ENCODE measurements at regions not wholly inside any gene's neighbourhood (a gene's known extent, or its start where the extent isn't known, plus 50 kb on each side); places are given as distances from the start of the nearest gene placed in this dataset.

DNA sequence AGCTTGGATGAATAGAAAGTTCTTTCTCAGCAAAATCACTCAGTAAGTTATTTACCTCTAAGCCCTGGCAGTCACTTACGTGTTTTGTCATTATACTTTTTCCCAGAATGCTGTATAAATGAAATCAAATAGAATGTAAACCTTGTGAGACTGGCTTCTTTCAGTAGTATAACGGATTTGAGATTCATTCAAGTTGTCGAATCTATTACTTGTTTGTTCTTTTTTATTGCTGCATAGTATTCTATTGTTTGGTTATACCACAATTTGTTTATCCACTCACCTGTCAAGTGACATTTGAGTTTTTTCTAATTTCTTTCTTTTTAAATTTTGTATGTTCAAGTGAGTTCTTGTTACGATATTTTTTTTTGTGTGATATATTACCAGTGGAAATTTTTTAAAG, 381.6 kb downstream of the EDEM1 start:
- ATAC-seq = no peak
- Histone ChIP-seq H3K36me3 (replicated peaks in 1 of 2; ENCODE audit: control insufficient read depth in 1 of 2, insufficient read depth in 2 of 2, low read length in 2 of 2) (no peaks in the 10 kb centered on the region), H3K27me3 (ENCODE audit: control insufficient read depth in 1 of 2, insufficient read depth in 2 of 2, low read length in 2 of 2) (no peaks in the 10 kb centered on the region), H3K4me1 (ENCODE audit: insufficient read depth, low read length) (no peaks in the 10 kb centered on the region), H2AFZ (ENCODE audit: low read length) (no peak overlapping the region), H3K4me3 (replicated peaks in 1 of 3; ENCODE audit: insufficient read depth in 1 of 3, low read depth in 2 of 3, low read length in 3 of 3) (no peak overlapping the region), H4K20me1 (ENCODE audit: insufficient read depth, low read length) (no peaks in the 10 kb centered on the region), H3K27ac (ENCODE audit: extremely low read length, insufficient read depth, low read length) (no peak overlapping the region), H3K9ac (ENCODE audit: insufficient read depth, low read depth, low read length) (no peak overlapping the region), H3K4me2 (ENCODE audit: low read depth, low read length) (no peak overlapping the region), H3K79me2 (ENCODE audit: insufficient read depth, low read length) (no peaks in the 10 kb centered on the region), H3K9me3 (ENCODE audit: low read length) (no peaks in the 10 kb centered on the region)
- FAIRE-seq = no peak
- BruUV-seq (replicated peaks) = no TSS peak
- POLR2A ChIA-PET = no interaction called here
- in situ Hi-C loops (cut with HindIII; ENCODE audit: extremely low pct_ligation_motif_present, low pct_unique_long_range_greater_than_20kb) (no loop called here), intact Hi-C loops (cut with micrococcal nuclease; ENCODE audit: unreplicated experiment) (loop anchor here (10.0 kb wide), 1 partner anchor 1226 kb away; no protein-coding TSS in a partner anchor)
- DNase-seq (ENCODE audit: low spot score) = no peak
- CTCF ChIA-PET (ENCODE audit: low intra/inter-chr PET ratio, low total read pairs) = no interaction called here
- WGBS (ENCODE audit: low lambda C conversion rate) = 30% methylated on average over 4 of the region's 4 CpGs
- TF ChIP-seq PCBP2 (optimal IDR thresholded peaks at IDR 0.05; ENCODE audit: low read depth, low read length, poor library complexity, severe bottlenecking) (no peak), FOXA3 (CRISPR knock-in tag; IDR thresholded peaks at IDR 0.05) (no peak), STAG1 (CRISPR knock-in tag; IDR thresholded peaks at IDR 0.05) (no peak), TCF7 (IDR thresholded peaks at IDR 0.05; ENCODE audit: low read depth) (no peak), ESRRA (CRISPR knock-in tag; IDR thresholded peaks at IDR 0.05; ENCODE audit: low read depth) (no peak), FLYWCH1 (CRISPR knock-in tag; IDR thresholded peaks at IDR 0.05) (no peak), ZNF335 (CRISPR knock-in tag; IDR thresholded peaks at IDR 0.05) (no peak), ELF1 (CRISPR knock-in tag; IDR thresholded peaks at IDR 0.05) (no peak), ZNF333 (CRISPR knock-in tag; IDR thresholded peaks at IDR 0.05; ENCODE audit: borderline replicate concordance) (no peak), ZNF724P (CRISPR knock-in tag; IDR thresholded peaks at IDR 0.05; ENCODE audit: borderline replicate concordance) (no peak)
- TF ChIP-seq, protein P1, sequence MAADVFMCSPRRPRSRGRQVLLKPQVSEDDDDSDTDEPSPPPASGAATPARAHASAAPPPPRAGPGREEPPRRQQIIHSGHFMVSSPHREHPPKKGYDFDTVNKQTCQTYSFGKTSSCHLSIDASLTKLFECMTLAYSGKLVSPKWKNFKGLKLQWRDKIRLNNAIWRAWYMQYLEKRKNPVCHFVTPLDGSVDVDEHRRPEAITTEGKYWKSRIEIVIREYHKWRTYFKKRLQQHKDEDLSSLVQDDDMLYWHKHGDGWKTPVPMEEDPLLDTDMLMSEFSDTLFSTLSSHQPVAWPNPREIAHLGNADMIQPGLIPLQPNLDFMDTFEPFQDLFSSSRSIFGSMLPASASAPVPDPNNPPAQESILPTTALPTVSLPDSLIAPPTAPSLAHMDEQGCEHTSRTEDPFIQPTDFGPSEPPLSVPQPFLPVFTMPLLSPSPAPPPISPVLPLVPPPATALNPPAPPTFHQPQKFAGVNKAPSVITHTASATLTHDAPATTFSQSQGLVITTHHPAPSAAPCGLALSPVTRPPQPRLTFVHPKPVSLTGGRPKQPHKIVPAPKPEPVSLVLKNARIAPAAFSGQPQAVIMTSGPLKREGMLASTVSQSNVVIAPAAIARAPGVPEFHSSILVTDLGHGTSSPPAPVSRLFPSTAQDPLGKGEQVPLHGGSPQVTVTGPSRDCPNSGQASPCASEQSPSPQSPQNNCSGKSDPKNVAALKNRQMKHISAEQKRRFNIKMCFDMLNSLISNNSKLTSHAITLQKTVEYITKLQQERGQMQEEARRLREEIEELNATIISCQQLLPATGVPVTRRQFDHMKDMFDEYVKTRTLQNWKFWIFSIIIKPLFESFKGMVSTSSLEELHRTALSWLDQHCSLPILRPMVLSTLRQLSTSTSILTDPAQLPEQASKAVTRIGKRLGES (CRISPR knock-in tag; IDR thresholded peaks at IDR 0.05; ENCODE audit: borderline replicate concordance) = no peak
- TF ChIP-seq, protein P2, sequence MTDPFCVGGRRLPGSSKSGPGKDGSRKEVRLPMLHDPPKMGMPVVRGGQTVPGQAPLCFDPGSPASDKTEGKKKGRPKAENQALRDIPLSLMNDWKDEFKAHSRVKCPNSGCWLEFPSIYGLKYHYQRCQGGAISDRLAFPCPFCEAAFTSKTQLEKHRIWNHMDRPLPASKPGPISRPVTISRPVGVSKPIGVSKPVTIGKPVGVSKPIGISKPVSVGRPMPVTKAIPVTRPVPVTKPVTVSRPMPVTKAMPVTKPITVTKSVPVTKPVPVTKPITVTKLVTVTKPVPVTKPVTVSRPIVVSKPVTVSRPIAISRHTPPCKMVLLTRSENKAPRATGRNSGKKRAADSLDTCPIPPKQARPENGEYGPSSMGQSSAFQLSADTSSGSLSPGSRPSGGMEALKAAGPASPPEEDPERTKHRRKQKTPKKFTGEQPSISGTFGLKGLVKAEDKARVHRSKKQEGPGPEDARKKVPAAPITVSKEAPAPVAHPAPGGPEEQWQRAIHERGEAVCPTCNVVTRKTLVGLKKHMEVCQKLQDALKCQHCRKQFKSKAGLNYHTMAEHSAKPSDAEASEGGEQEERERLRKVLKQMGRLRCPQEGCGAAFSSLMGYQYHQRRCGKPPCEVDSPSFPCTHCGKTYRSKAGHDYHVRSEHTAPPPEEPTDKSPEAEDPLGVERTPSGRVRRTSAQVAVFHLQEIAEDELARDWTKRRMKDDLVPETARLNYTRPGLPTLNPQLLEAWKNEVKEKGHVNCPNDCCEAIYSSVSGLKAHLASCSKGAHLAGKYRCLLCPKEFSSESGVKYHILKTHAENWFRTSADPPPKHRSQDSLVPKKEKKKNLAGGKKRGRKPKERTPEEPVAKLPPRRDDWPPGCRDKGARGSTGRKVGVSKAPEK (CRISPR knock-in tag; IDR thresholded peaks at IDR 0.05; ENCODE audit: borderline replicate concordance) = no peak
- TF ChIP-seq, protein P3, sequence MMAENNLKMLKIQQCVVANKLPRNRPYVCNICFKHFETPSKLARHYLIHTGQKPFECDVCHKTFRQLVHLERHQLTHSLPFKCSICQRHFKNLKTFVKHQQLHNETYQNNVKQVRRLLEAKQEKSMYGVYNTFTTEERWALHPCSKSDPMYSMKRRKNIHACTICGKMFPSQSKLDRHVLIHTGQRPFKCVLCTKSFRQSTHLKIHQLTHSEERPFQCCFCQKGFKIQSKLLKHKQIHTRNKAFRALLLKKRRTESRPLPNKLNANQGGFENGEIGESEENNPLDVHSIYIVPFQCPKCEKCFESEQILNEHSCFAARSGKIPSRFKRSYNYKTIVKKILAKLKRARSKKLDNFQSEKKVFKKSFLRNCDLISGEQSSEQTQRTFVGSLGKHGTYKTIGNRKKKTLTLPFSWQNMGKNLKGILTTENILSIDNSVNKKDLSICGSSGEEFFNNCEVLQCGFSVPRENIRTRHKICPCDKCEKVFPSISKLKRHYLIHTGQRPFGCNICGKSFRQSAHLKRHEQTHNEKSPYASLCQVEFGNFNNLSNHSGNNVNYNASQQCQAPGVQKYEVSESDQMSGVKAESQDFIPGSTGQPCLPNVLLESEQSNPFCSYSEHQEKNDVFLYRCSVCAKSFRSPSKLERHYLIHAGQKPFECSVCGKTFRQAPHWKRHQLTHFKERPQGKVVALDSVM (CRISPR knock-in tag; IDR thresholded peaks at IDR 0.05) = no peak
- TF ChIP-seq, protein P4, sequence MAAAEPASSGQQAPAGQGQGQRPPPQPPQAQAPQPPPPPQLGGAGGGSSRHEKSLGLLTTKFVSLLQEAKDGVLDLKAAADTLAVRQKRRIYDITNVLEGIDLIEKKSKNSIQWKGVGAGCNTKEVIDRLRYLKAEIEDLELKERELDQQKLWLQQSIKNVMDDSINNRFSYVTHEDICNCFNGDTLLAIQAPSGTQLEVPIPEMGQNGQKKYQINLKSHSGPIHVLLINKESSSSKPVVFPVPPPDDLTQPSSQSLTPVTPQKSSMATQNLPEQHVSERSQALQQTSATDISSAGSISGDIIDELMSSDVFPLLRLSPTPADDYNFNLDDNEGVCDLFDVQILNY (CRISPR knock-in tag; conservative IDR thresholded peaks at IDR 0.05) = no peak
- TF ChIP-seq, protein P5, sequence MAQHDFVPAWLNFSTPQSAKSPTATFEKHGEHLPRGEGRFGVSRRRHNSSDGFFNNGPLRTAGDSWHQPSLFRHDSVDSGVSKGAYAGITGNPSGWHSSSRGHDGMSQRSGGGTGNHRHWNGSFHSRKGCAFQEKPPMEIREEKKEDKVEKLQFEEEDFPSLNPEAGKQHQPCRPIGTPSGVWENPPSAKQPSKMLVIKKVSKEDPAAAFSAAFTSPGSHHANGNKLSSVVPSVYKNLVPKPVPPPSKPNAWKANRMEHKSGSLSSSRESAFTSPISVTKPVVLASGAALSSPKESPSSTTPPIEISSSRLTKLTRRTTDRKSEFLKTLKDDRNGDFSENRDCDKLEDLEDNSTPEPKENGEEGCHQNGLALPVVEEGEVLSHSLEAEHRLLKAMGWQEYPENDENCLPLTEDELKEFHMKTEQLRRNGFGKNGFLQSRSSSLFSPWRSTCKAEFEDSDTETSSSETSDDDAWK (CRISPR knock-in tag; IDR thresholded peaks at IDR 0.05) = no peak
